Skeletal muscle tissue (tissue), 3 donors: ENCODE measurements at regions not wholly inside any gene's neighbourhood (a gene's known extent, or its start where the extent isn't known, plus 50 kb on each side); places are given as distances from the start of the nearest gene placed in this dataset.

Experiments used
- H3K27ac ChIP-seq: one replicate; pipeline ENCODE4 v1.7.0; 2013; ENCODE audit warnings: mild to moderate bottlenecking, low read depth, low read length, inconsistent platforms
- H3K27me3 ChIP-seq, 3 donors: one replicate each; pipeline ENCODE4 v1.7.0; 2013; ENCODE audit warnings: low read length in 3 of 3; ENCODE audit not compliant: control insufficient read depth in 3 of 3, insufficient read depth in 3 of 3
- H3K36me3 ChIP-seq, 3 donors: one replicate each; pipeline ENCODE4 v1.7.0; 2013; ENCODE audit warnings: low read length in 3 of 3; ENCODE audit not compliant: control insufficient read depth in 3 of 3, insufficient read depth in 3 of 3
- H3K4me1 ChIP-seq, 3 donors: one replicate each; pipeline ENCODE4 v1.7.0; 2013; ENCODE audit warnings: low read length in 3 of 3, mild to moderate bottlenecking in 3 of 3; ENCODE audit not compliant: control insufficient read depth in 3 of 3, insufficient read depth in 3 of 3
- H3K4me3 ChIP-seq, 3 donors: one replicate each; pipeline ENCODE4 v1.7.0; 2013; ENCODE audit warnings: low read length in 3 of 3
- H3K9ac ChIP-seq, 3 donors: one replicate each; pipeline ENCODE4 v1.7.0; 2013; ENCODE audit warnings: low read length in 3 of 3, mild to moderate bottlenecking in 3 of 3, moderate library complexity in 2 of 3, low read depth in 1 of 3
- H3K9me3 ChIP-seq, 3 donors: one replicate each; pipeline ENCODE4 v1.7.0; 2013; ENCODE audit warnings: low read length in 3 of 3; ENCODE audit not compliant: control insufficient read depth in 3 of 3
- donor health status: Osteomylitis.

GRCh38 chr3:43218921-43219320 is 67.4 kb upstream of the SNRK start:
- no peak overlapping the region for H3K4me3 ChIP-seq
- H3K27me3 ChIP-seq = no peaks in the 10 kb centered on the region
- H3K27ac ChIP-seq = no peak overlapping the region

GRCh38 chr3:43218156-43218555 is 68.2 kb upstream of the SNRK start:
- H3K9ac ChIP-seq = no peak overlapping the region
- H3K27me3 ChIP-seq = no peaks in the 10 kb centered on the region
- peaks cover 0 to 4% (median 2%) of the 10 kb centered on the region in 3 donors for H3K9me3 ChIP-seq
- no peak overlapping the region for H3K4me3 ChIP-seq
- H3K36me3 ChIP-seq = no peaks in the 10 kb centered on the region
- no peaks in the 10 kb centered on the region for H3K4me1 ChIP-seq
- H3K27ac ChIP-seq = no peak overlapping the region

More at GRCh38 chr3:43218921-43219320, 67.4 kb upstream of the SNRK start:
- peaks cover 0 to 4% (median 3%) of the 10 kb centered on the region in 3 donors for H3K9me3 ChIP-seq
- no peak overlapping the region for H3K9ac ChIP-seq
- no peaks in the 10 kb centered on the region for H3K36me3 ChIP-seq
- H3K4me1 ChIP-seq = no peaks in the 10 kb centered on the region

GRCh38 chr3:43217633-43218032 is 68.7 kb upstream of the SNRK start:
- no peaks in the 10 kb centered on the region for H3K4me1 ChIP-seq
- H3K36me3 ChIP-seq = no peaks in the 10 kb centered on the region
- no peak overlapping the region for H3K27ac ChIP-seq
- no peak overlapping the region for H3K9ac ChIP-seq
- no peak overlapping the region for H3K4me3 ChIP-seq
- no peaks in the 10 kb centered on the region for H3K9me3 ChIP-seq
- H3K27me3 ChIP-seq = no peaks in the 10 kb centered on the region

- Histone ChIP-seq H3K36me3 (no peaks in the 10 kb centered on the region), H3K4me1 (no peaks in the 10 kb centered on the region), H3K4me3 (no peak overlapping the region), H3K27ac (no peak overlapping the region), H3K9ac (no peak overlapping the region), H3K27me3 (no peaks in the 10 kb centered on the region), H3K9me3 (no peaks in the 10 kb centered on the region)
Measured at GRCh38 chr3:43217206-43217605, 69.1 kb upstream of the SNRK start.

- Histone ChIP-seq H3K36me3 (no peaks in the 10 kb centered on the region), H3K27me3 (no peaks in the 10 kb centered on the region), H3K4me1 (peaks cover 0 to 3% (median under 1%) of the 10 kb centered on the region in 3 donors), H3K4me3 (no peak overlapping the region), H3K9me3 (no peaks in the 10 kb centered on the region), H3K9ac (no peak overlapping the region), H3K27ac (no peak overlapping the region)
Measured at GRCh38 chr3:43215663-43216275, 70.6 kb upstream of the SNRK start.

- H3K9ac ChIP-seq = no peak overlapping the region
- H3K4me3 ChIP-seq = no peak overlapping the region
- no peak overlapping the region for H3K27ac ChIP-seq
- no peaks in the 10 kb centered on the region for H3K36me3 ChIP-seq
- peaks cover 5 to 9% (median 7%) of the 10 kb centered on the region in 3 donors for H3K4me1 ChIP-seq
- H3K9me3 ChIP-seq = no peaks in the 10 kb centered on the region
- no peaks in the 10 kb centered on the region for H3K27me3 ChIP-seq
Measured at GRCh38 chr3:43215138-43215537, 71.2 kb upstream of the SNRK start.

- no peak overlapping the region for H3K27ac ChIP-seq
- no peaks in the 10 kb centered on the region for H3K9me3 ChIP-seq
- H3K9ac ChIP-seq = no peak overlapping the region
- H3K4me3 ChIP-seq = no peak overlapping the region
- peaks cover 7 to 9% (median 9%) of the 10 kb centered on the region in 3 donors for H3K4me1 ChIP-seq
- H3K27me3 ChIP-seq = no peaks in the 10 kb centered on the region
- no peaks in the 10 kb centered on the region for H3K36me3 ChIP-seq
Measured at GRCh38 chr3:43214616-43215015, 71.7 kb upstream of the SNRK start.

- Histone ChIP-seq H3K27ac (no peak overlapping the region), H3K27me3 (no peaks in the 10 kb centered on the region), H3K9me3 (no peaks in the 10 kb centered on the region), H3K4me3 (no peak overlapping the region), H3K4me1 (peaks cover 7 to 9% (median 9%) of the 10 kb centered on the region in 3 donors), H3K36me3 (no peaks in the 10 kb centered on the region), H3K9ac (no peak overlapping the region)
Measured at GRCh38 chr3:43213631-43214030, 72.7 kb upstream of the SNRK start.

GRCh38 chr3:43212914-43213611 is 73.3 kb upstream of the SNRK start:
- H3K27ac ChIP-seq = no peak overlapping the region
- no peaks in the 10 kb centered on the region for H3K9me3 ChIP-seq
- H3K9ac ChIP-seq = no peak overlapping the region
- H3K4me1 ChIP-seq = peaks cover 7 to 9% (median 9%) of the 10 kb centered on the region in 3 donors
- no peak overlapping the region for H3K4me3 ChIP-seq
- no peaks in the 10 kb centered on the region for H3K36me3 ChIP-seq
- no peaks in the 10 kb centered on the region for H3K27me3 ChIP-seq

- Histone ChIP-seq H3K27me3 (no peaks in the 10 kb centered on the region), H3K9ac (no peak overlapping the region), H3K36me3 (no peaks in the 10 kb centered on the region), H3K9me3 (no peaks in the 10 kb centered on the region), H3K27ac (no peak overlapping the region), H3K4me1 (peaks cover 7 to 9% (median 9%) of the 10 kb centered on the region in 3 donors), H3K4me3 (no peak overlapping the region)
Measured at GRCh38 chr3:43211681-43212080, 74.7 kb upstream of the SNRK start.
